ENCODE measurements at regions not wholly inside any gene's neighbourhood (a gene's known extent, or its start where the extent isn't known, plus 50 kb on each side); places are given as distances from the start of the nearest gene placed in this dataset.

DNA sequence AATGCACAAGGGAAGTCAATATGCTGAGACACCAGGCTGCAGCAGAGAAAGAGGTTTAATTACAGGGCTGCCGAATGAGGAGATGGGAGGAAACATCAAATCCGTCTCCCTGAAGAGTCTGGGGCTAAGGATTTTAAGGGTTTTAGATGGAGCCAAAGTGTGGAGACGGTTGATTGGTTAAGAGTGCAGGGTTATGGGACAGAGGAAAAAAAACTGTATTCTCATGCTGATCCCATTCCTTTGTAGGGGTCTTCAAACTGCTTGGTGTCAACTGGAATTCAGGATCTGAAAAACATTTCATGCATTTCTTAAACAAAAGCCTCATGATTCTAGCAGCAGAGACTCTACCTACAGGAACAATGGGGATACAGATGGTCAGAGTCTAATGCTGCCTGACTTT, 96.1 kb upstream of the SYNDIG1 start:
- ATAC-seq, result no peak
- H3K4me3 ChIP-seq, result no peak overlapping the region
- TF ChIP-seq, protein P1, sequence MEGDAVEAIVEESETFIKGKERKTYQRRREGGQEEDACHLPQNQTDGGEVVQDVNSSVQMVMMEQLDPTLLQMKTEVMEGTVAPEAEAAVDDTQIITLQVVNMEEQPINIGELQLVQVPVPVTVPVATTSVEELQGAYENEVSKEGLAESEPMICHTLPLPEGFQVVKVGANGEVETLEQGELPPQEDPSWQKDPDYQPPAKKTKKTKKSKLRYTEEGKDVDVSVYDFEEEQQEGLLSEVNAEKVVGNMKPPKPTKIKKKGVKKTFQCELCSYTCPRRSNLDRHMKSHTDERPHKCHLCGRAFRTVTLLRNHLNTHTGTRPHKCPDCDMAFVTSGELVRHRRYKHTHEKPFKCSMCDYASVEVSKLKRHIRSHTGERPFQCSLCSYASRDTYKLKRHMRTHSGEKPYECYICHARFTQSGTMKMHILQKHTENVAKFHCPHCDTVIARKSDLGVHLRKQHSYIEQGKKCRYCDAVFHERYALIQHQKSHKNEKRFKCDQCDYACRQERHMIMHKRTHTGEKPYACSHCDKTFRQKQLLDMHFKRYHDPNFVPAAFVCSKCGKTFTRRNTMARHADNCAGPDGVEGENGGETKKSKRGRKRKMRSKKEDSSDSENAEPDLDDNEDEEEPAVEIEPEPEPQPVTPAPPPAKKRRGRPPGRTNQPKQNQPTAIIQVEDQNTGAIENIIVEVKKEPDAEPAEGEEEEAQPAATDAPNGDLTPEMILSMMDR (IDR thresholded peaks at IDR 0.05), result no peak
- no peak for TF ChIP-seq POLR2A (IDR thresholded peaks at IDR 0.05)
- H3K9me3 ChIP-seq, result no peaks in the 10 kb centered on the region
- intact Hi-C loops (cut with DNase I), result no loop called here
- H3K27ac ChIP-seq, result no peak overlapping the region
- 84 to 93% (median 88%) methylated on average over 3 of the region's 3 CpGs for WGBS, 4 donors
- DNase-seq, result no peak
- H3K27me3 ChIP-seq, result peaks cover 0 to 8% (median 0%) of the 10 kb centered on the region in 9 donors
- peaks cover 0 to 7% (median 0%) of the 10 kb centered on the region in 12 donors for H3K4me1 ChIP-seq
- no peaks in the 10 kb centered on the region for H3K36me3 ChIP-seq

DNA sequence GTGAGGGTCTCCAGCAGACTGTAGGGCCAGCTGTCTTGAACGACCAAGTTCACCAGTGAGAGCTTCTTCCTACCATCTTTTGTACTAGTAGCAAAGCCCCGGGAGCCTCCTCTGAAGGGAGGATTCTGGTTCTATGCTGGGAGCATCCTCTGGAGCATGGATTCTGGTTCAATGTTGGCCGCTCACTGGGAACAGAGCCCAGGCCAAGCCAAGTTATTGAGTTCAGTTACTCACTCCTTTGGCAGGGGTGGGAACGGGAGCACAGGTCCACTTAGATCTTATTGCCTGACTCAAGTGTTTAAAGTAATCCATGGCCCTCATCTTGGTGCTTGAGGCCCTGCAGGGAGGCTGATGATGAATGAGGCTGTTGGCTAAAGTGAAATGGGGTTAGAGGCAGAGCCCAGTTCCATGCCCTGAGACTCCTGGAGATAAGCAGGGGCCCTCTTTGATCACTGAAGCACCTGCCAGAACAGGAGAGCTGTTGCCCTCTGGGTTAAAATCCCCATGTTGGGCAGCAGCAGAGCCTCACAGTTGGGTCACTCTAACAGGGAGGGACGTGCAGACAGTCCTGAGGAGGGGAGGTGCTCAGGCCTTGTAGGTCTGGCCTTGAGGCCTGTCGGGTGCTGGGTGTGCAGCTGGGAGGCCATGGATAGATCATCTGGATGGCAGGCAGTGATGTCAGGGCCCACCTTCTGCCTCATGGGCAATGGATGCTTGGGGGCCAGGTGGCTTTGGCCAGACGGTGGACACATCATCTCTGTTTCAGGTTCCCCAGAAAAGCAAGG, 98.3 kb upstream of the SYNDIG1 start:
- Histone ChIP-seq H3K27me3 (peaks cover 0 to 8% (median 0%) of the 10 kb centered on the region in 9 donors), H3K36me3 (no peaks in the 10 kb centered on the region), H3K9me3 (no peaks in the 10 kb centered on the region), H3K4me1 (no peaks in the 10 kb centered on the region), H3K4me3 (no peak overlapping the region), H3K27ac (no peak overlapping the region)
- intact Hi-C loops (cut with DNase I), result no loop called here
- no peak for ATAC-seq
- TF ChIP-seq, protein P1 (IDR thresholded peaks at IDR 0.05), result no peak
- TF ChIP-seq POLR2A (IDR thresholded peaks at IDR 0.05), result no peak
- DNase-seq, result no peak
- WGBS, 4 donors, result 85 to 95% (median 91%) methylated on average over 7 of the region's 7 CpGs

DNA sequence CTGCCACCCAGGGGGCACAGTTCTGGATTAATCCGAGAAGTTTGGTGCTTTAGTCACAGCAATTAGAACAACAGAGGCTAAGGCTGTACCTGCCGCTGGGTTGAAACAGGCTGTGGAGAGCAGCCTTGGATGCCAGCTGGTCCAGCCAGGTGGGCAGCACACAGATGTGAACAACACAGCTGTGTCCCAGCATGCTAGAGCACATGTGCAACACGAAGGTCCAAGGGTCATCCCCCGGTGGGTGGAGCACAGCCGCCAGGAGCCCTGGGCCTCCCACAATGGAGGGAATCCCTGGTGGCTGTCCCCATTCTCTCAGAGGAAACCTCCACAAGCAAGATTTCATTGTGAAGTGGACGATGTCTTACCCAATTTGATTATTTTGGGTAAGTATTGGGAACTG, 99.2 kb upstream of the SYNDIG1 start:
- no peak for ATAC-seq
- WGBS, 4 donors, result 85 to 94% (median 86%) methylated on average over 6 of the region's 6 CpGs

DNA sequence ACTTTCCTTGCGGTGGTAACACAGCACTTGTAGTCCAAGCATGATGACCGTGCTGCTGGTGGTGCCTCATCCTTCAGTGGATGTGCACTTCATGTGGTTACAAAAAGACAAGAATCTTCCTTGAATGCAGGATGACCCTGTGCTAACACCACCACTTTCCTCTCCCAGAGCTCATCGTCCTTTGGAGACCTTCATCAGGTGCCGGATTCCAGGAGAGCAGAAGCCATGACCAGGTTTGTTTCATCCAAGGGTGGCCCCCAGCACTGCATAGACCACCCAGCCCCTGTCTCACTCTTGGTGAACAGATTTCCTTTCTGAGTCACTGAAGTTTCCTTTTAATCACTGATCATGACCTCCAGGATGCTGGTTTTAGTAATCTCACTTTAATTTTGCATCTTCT, 101.2 kb upstream of the SYNDIG1 start:
- Histone ChIP-seq H3K27me3 (peaks cover 0 to 8% (median 0%) of the 10 kb centered on the region in 9 donors), H3K4me3 (no peak overlapping the region), H3K9me3 (no peaks in the 10 kb centered on the region), H3K27ac (no peak overlapping the region), H3K4me1 (no peaks in the 10 kb centered on the region), H3K36me3 (no peaks in the 10 kb centered on the region)
- ATAC-seq (no peak), DNase-seq (no peak)
- WGBS, 4 donors, result 85 to 91% (median 87%) methylated on average over 4 of the region's 4 CpGs
- TF ChIP-seq, protein P1 (IDR thresholded peaks at IDR 0.05), result no peak
- TF ChIP-seq POLR2A (IDR thresholded peaks at IDR 0.05), result no peak
- intact Hi-C loops (cut with DNase I), result no loop called here

More for the DNA sequence above, 99.2 kb upstream of the SYNDIG1 start:
- H3K36me3 ChIP-seq, result no peaks in the 10 kb centered on the region
- H3K4me3 ChIP-seq, result no peak overlapping the region
- TF ChIP-seq POLR2A (IDR thresholded peaks at IDR 0.05), result no peak
- TF ChIP-seq, protein P1 (IDR thresholded peaks at IDR 0.05), result no peak
- H3K27me3 ChIP-seq, result peaks cover 0 to 8% (median 0%) of the 10 kb centered on the region in 9 donors
- no peaks in the 10 kb centered on the region for H3K9me3 ChIP-seq
- intact Hi-C loops (cut with DNase I), result no loop called here
- no peak overlapping the region for H3K27ac ChIP-seq
- DNase-seq, result no peak
- H3K4me1 ChIP-seq, result no peaks in the 10 kb centered on the region

Data from heart left ventricle (tissue), 16 donors.